Activated CD4-positive, alpha-beta T cell treated with anti-CD3 and anti-CD28 coated beads for 4 hours (primary cell): ENCODE measurements at regions not wholly inside any gene's neighbourhood (a gene's known extent, or its start where the extent isn't known, plus 50 kb on each side); places are given as distances from the start of the nearest gene placed in this dataset.
A peak's percentile ranks its signal among the peaks of the same experiment; 100 is the strongest.
"Not testable (repeated sequence)": the region's sequence is repeated elsewhere in the genome, so short reads cannot be mapped to it uniquely, and the experiment has no call there.

ENCODE experiments used
- DNase-seq, 2 donors: peaks; one replicate each; pipeline ENCODE4 v3.0.0-alpha.2; 2020

GRCh38 chr2:42987112-42987922, 194.9 kb upstream of the HAAO start:
- DNase-seq, result no peak

- no peak for DNase-seq
These were observed 192.2 kb upstream of the HAAO start for GRCh38 chr2:42984617-42985016.

DNA sequence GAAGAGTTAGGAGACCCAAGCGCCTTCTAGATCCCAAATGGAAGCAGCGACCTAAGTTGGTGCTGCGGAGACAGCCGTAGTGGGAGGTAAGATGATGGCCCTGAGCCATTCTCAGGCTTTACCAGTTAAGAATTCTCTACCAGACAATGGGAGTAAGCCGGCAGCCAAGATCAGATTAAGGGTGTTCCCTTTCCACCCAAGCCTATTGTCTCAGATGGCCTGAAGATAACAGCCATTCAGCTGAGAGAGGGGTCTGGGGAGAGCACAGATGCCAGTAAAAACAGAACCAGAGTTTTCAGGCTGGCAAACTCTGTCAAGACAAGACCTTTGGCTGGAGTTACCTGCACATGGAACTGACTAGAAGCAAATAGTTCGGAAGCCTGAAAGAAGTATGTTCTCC, 191.7 kb upstream of the HAAO start:
- no peak for DNase-seq

- DNase-seq, result no peak
These were observed 188.5 kb upstream of the HAAO start for GRCh38 chr2:42980764-42981416.

DNA sequence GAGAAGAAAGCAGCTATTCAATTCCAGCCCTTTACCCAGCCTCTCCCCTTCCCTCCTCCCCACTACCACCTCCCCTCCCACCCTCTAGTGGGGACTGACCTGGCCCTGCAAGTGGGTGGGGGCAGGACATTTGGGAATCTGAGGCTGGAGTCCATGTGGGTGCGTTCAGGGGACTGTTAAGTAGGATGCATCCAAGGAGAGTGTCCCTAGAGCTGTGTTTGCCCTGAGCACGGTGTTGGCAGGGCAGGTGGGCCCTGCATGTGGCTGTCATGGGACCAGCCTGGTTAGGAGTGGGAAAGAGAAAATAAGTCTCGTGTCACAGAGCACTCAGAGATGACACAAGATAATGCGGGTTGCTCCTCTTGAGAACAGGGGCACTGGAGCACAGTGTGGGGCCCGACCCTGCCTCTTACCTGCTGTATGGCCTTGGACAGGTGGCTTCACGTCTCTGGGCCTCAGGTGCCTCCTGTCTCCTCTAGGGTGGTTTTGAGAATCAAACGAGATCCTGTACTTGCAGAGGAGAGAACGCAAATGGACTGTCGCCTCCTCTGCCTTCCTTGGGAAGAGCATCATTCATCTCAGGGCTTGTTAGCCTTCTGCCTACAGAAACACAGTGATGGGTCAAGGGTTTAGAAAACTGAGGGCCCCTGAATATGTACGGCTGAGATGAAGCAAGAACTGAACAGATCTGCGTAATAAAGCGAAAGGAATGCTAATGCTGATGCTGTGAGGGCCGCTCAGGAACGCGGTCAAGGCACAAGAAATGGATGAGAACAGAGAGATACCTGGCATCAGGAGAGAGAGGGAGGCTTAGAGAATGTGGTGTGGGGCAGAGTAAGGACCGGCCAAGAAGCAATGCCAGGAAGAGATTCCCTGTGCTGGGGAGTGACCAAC, 187.7 kb upstream of the HAAO start:
- DNase-seq, result no peak

DNA sequence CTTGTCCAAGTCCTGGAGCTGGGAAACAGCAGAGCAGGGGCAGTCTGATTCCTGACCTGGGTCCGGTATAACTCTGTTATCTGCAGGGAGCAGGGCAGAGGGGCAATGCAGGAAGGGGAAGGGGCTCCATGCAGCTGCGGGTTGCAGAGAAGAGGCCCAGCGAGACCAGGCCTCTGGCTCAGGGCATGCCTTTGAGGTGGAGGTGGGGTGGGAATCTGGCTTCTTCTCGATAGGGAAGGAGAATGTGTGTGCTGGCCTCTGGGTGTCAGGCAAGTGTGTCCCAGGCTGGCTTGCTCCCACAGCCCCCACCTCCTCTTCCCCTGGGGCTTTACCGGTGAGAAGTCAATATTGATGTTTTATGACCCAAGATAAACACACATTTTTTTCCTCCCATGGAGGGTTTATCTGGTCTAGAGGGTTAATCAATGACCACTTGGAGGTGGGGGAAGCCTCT, 187.1 kb upstream of the HAAO start:
- DNase-seq, result no peak

- no peak for DNase-seq
These were observed 186.6 kb upstream of the HAAO start for GRCh38 chr2:42978887-42979415.

GRCh38 chr2:42978175-42978886, 185.9 kb upstream of the HAAO start:
- DNase-seq, result no peak

- DNase-seq, result no peak
These were observed 185.1 kb upstream of the HAAO start for GRCh38 chr2:42977270-42978174.

GRCh38 chr2:42976351-42976750, 184.0 kb upstream of the HAAO start:
- no peak for DNase-seq

DNA sequence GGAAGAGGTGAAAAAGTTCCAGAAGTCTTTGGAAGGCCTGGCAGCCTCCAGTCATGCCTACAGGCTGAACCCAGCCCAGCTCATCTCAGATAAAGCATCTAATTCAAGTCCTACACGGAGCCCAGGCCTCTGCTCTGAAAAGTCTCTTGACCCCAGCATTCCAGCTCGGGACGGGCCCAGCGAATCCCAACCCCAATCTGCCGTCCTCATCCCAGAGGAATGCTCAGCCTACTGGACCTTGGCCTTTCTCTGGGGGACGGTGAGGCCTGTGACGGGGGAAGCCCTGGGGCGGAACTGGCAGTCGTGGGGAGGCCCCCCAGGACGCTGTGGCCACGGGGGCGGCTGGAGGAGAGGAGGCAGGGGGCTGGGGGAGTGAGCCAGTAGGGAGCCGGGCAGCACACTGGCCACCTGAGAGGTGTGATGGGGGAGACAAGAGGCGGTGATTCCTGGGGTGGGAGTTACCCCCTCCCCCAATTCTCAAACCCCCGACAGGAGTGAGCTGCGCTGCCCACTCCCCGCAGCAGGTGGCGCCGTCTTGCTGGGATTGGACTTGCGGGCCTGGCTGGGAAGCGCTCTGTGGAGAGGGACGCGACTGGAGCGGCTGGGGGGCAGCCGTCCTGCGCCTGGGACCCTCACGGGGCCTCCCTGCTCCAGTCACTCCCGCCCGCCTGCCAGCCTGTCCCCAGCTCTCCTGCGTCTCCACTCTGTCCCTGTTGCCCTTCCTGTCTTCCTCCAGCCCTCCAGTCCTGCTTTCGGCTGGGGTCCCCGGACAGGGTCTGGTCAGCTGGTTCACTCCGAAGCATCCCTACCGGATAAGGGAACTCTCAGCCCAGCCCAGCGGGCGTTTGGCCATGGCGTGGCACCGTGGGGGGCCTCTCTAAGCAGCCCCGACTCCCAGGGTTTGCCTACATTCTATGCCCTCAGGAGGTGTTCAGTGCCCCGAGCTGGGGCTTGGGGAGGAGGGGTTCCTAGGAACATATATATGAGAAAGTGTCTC, 182.6 kb upstream of the HAAO start:
- peak; percentile 26 to 50 for DNase-seq

DNA sequence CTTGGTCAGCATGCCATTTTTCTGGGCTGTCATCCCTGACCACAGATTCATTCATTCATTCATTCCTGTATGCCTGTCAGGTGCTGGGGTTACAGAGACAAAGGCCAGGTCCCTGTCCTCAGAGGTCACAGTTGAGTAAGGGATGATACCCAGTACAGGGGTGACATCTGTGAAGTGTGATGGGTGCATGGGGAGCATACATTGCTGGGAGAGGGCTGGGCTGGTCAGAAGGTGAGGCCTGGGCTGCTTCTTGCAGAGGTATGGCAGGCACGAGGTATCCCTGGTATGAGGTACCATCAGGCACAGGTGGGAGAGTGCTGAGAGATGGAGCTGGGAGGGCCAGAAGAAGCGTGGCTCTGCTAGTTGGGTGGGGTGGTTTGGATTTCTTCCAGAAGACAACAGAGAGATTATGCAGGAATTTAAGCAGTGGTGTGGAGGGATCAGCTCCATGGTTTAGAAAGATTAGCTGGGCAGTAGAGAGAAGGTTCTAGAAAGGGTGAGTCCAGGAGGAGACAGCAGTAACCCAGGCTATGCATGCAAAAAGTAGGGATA, 181.9 kb upstream of the HAAO start:
- DNase-seq, result no peak

DNA sequence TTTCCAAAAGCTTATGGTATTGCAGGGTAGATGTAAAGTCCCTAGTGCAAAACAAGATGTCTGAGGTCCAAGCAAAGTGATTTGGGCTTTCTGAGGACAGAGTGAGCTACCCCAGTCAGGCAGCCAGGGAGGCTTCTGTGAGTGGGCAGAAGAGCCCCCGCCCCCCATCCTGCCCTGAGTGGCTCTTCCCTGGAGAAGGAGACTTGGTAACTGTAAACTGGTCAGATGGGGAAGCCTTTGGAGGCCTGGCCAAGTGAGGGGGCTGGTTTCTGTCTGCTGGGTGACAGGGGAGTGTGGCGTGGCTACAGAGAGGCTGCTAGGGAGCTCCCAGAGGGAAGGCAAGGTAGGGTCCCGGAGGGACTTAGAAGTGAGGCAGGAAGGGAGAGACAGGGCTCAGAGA, 181.3 kb upstream of the HAAO start:
- DNase-seq, result no peak

DNA sequence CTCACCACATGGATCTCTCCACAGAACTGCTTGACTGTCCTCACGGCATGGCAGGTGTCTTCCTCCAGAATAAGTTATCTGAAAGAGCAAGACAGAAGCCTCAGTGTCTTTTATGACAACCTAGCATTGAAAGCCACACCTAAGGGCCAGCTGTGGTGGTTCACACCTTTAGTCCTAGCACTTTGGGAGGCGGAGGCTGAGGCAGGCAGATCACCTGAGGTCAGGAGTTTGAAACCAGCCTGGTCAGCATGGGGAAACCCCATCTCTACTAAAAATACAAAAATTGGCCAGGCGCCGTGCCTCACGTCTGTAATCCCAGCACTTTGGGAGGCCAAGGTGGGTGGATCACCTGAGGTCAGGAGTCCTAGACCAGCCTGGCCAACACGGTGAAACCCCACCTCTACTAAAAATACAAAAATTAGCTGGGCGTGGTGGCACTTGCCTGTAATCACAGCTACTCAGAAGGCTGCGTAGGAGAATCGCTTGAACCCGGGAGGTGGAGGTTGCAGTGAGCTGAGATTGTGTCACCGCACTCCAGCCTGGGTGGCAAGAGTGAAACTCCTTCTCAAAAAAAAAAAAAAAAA, 180.6 kb upstream of the HAAO start:
- not testable (repeated sequence) for DNase-seq

- DNase-seq, result no peak
These were observed 179.8 kb upstream of the HAAO start for GRCh38 chr2:42971947-42972736.

- no peak for DNase-seq
These were observed 179.0 kb upstream of the HAAO start for GRCh38 chr2:42971381-42971780.

GRCh38 chr2:42970151-42970550, 177.8 kb upstream of the HAAO start:
- DNase-seq, result no peak
